ENCODE measurements at regions not wholly inside any gene's neighbourhood (a gene's known extent, or its start where the extent isn't known, plus 50 kb on each side); places are given as distances from the start of the nearest gene placed in this dataset.

- TF ChIP-seq AR (CRISPR knock-in tag; IDR thresholded peaks at IDR 0.05) (no peak), MLX (CRISPR knock-in tag; IDR thresholded peaks at IDR 0.05) (no peak), ZNF138 (CRISPR knock-in tag; conservative IDR thresholded peaks at IDR 0.05) (no peak), ETV6 (CRISPR knock-in tag; IDR thresholded peaks at IDR 0.05) (no peak), GRHL2 (CRISPR knock-in tag; IDR thresholded peaks at IDR 0.05; ENCODE audit: insufficient replicate concordance, severe bottlenecking) (no peak), ATF1 (CRISPR knock-in tag; IDR thresholded peaks at IDR 0.05) (no peak), TP53 (CRISPR knock-in tag; IDR thresholded peaks at IDR 0.05) (no peak), JAZF1 (CRISPR knock-in tag; IDR thresholded peaks at IDR 0.05) (no peak), USF2 (CRISPR knock-in tag; IDR thresholded peaks at IDR 0.05) (no peak), NFE2L1 (CRISPR knock-in tag; IDR thresholded peaks at IDR 0.05) (no peak)
Observed at GRCh38 chr2:198664321-198664720, 793.4 kb downstream of the SATB2 start (continued).

GRCh38 chr2:198662905-198663304, 794.8 kb downstream of the SATB2 start:
- Mint-ChIP-seq H3K27ac (no peak overlapping the region), H3K4me1 (no peaks in the 10 kb centered on the region), H3K9me3 (no peaks in the 10 kb centered on the region), H3K27me3 (ENCODE audit: low read depth) (no peaks in the 10 kb centered on the region), H3K4me3 (no peak overlapping the region), H3K36me3 (no peaks in the 10 kb centered on the region)
- ATAC-seq (no peak), DNase-seq (ENCODE audit: low spot score) (no peak)
- ChIA-PET POLR2A (no interaction called here), CTCF (no interaction called here)
- TF ChIP-seq ZNF232 (CRISPR knock-in tag; IDR thresholded peaks at IDR 0.05): no peak

GRCh38 chr2:198660501-198660900, 797.2 kb downstream of the SATB2 start:
- no peaks in the 10 kb centered on the region for H3K36me3 Mint-ChIP-seq
- no peak overlapping the region for H3K27ac Mint-ChIP-seq
- POLR2A ChIA-PET: no interaction called here
- no peaks in the 10 kb centered on the region for H3K4me1 Mint-ChIP-seq
- H3K4me3 Mint-ChIP-seq: no peak overlapping the region
- no peak for DNase-seq (ENCODE audit: low spot score)
- no peaks in the 10 kb centered on the region for H3K9me3 Mint-ChIP-seq
- TF ChIP-seq EMX1 (CRISPR knock-in tag; IDR thresholded peaks at IDR 0.05) (no peak), HMGXB4 (CRISPR knock-in tag; IDR thresholded peaks at IDR 0.05) (no peak), ZNF671 (CRISPR knock-in tag; IDR thresholded peaks at IDR 0.05) (no peak), PRDM15 (CRISPR knock-in tag; IDR thresholded peaks at IDR 0.05) (no peak), RORB (CRISPR knock-in tag; IDR thresholded peaks at IDR 0.05) (no peak), SOX15 (CRISPR knock-in tag; IDR thresholded peaks at IDR 0.05) (no peak), NR2C2 (CRISPR knock-in tag; IDR thresholded peaks at IDR 0.05) (no peak), ZBTB21 (CRISPR knock-in tag; IDR thresholded peaks at IDR 0.05; ENCODE audit: borderline replicate concordance) (no peak)
- CTCF ChIA-PET: no interaction called here
- ATAC-seq: no peak
- H3K27me3 Mint-ChIP-seq (ENCODE audit: low read depth): no peaks in the 10 kb centered on the region

All from WTC11 (cell line).